NOMO-1 treated with dmso at 0.1 percent for 144 hours (cell line): ENCODE measurements at regions not wholly inside any gene's neighbourhood (a gene's known extent, or its start where the extent isn't known, plus 50 kb on each side); places are given as distances from the start of the nearest gene placed in this dataset.
"Not testable (repeated sequence)": the region's sequence is repeated elsewhere in the genome, so short reads cannot be mapped to it uniquely, and the experiment has no call there.

Experiments used
- DNase-seq: peaks from one replicate; lab custom pipeline; 2025; ENCODE audit not compliant: unreplicated experiment; lab: John Stamatoyannopoulos, UW

GRCh38 chrX:43349363-43349762, 306.7 kb upstream of the MAOA start:
- peak; percentile 4 for DNase-seq

- no peak for DNase-seq
Observed at GRCh38 chrX:43350935-43351334, 305.2 kb upstream of the MAOA start.

GRCh38 chrX:43357741-43358140, 298.4 kb upstream of the MAOA start:
- no peak for DNase-seq

- DNase-seq, result no peak
Observed at GRCh38 chrX:43373032-43373431, 283.1 kb upstream of the MAOA start.

GRCh38 chrX:43375136-43375535, 281.0 kb upstream of the MAOA start:
- DNase-seq, result no peak

GRCh38 chrX:43380704-43381103, 275.4 kb upstream of the MAOA start:
- no peak for DNase-seq

GRCh38 chrX:43386875-43387274, 269.2 kb upstream of the MAOA start:
- no peak for DNase-seq

GRCh38 chrX:43405191-43405590, 250.9 kb upstream of the MAOA start:
- DNase-seq, result no peak

GRCh38 chrX:43423876-43424275, 232.2 kb upstream of the MAOA start:
- no peak for DNase-seq

GRCh38 chrX:43436517-43436916, 219.6 kb upstream of the MAOA start:
- DNase-seq, result no peak

GRCh38 chrX:43446752-43447151, 209.3 kb upstream of the MAOA start:
- DNase-seq, result no peak

- no peak for DNase-seq
Observed at GRCh38 chrX:43448688-43449087, 207.4 kb upstream of the MAOA start.

- no peak for DNase-seq
Observed at GRCh38 chrX:43450355-43450754, 205.7 kb upstream of the MAOA start.

GRCh38 chrX:43451976-43452686, 204.0 kb upstream of the MAOA start:
- DNase-seq, result not testable (repeated sequence)

- DNase-seq, result no peak
Observed at GRCh38 chrX:43456063-43456462, 200.0 kb upstream of the MAOA start.

- DNase-seq, result no peak
Observed at GRCh38 chrX:43456906-43457305, 199.2 kb upstream of the MAOA start.

GRCh38 chrX:43467608-43468234, 188.4 kb upstream of the MAOA start:
- no peak for DNase-seq

GRCh38 chrX:43469391-43470054, 186.6 kb upstream of the MAOA start:
- no peak for DNase-seq

GRCh38 chrX:43474321-43474720, 181.8 kb upstream of the MAOA start:
- no peak for DNase-seq

GRCh38 chrX:43479070-43479469, 177.0 kb upstream of the MAOA start:
- no peak for DNase-seq

- no peak for DNase-seq
Observed at GRCh38 chrX:43479850-43480249, 176.2 kb upstream of the MAOA start.

GRCh38 chrX:43481576-43481975, 174.5 kb upstream of the MAOA start:
- DNase-seq, result no peak
